ENCODE measurements at regions not wholly inside any gene's neighbourhood (a gene's known extent, or its start where the extent isn't known, plus 50 kb on each side); places are given as distances from the start of the nearest gene placed in this dataset.
"Not testable (repeated sequence)": the region's sequence is repeated elsewhere in the genome, so short reads cannot be mapped to it uniquely, and the experiment has no call there.

DNA sequence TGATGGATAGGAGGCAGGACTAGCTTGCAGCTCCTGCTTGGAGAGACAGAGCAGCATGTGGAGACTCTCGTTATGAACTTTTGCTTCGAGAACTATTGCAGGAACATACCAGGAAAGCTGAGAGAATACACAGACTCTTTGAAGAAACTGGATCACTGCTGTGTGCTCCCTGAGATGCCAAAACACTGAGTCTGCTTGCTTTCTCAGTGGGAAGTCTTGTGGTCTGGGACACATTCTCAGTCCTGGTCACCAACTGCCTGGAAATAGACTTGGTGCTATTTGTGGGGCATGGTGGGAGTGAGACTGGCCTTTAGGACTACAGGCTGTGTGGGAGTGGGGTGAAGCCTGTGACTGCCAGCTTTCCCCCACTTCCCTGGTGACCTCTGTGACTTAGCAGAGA is 252.6 kb downstream of the MED10 start:
- H3K9me3 ChIP-seq (ENCODE audit: control insufficient read depth, insufficient read depth, low read length) = peaks cover 3% of the 10 kb centered on the region; the same call in 1 of the 2 replicates
- H3K4me1 ChIP-seq (ENCODE audit: insufficient read depth, low read length) = no peaks in the 10 kb centered on the region
- no peak overlapping the region for H3K9ac ChIP-seq (ENCODE audit: low read depth, low read length)
- no peaks in the 10 kb centered on the region for H3K36me3 ChIP-seq (ENCODE audit: insufficient read depth, low read length)

DNA sequence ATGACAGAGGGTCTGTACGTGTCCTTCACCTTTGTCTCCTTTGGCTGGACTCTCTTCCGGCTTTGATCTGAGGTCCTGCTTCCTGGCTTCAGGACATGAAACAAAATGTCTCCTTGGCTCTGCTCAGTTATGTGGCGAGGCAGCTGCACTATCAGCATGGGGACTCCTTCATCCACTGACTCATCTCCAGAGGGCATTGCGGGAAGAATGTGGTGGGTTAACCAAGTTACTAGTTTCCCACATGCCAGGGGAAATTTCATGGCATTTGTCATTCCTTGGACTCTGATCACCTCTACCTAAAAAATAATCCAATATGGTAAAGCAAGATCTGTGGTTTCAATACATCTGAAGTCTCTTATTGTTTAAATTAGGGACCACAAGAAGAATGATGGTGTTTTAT is 259.7 kb downstream of the MED10 start:
- Histone ChIP-seq H3K9ac (ENCODE audit: low read depth, low read length) (no peak overlapping the region), H3K9me3 (ENCODE audit: control insufficient read depth, insufficient read depth, low read length) (no peaks in the 10 kb centered on the region), H3K4me1 (ENCODE audit: insufficient read depth, low read length) (no peaks in the 10 kb centered on the region), H3K36me3 (ENCODE audit: insufficient read depth, low read length) (no peaks in the 10 kb centered on the region)

DNA sequence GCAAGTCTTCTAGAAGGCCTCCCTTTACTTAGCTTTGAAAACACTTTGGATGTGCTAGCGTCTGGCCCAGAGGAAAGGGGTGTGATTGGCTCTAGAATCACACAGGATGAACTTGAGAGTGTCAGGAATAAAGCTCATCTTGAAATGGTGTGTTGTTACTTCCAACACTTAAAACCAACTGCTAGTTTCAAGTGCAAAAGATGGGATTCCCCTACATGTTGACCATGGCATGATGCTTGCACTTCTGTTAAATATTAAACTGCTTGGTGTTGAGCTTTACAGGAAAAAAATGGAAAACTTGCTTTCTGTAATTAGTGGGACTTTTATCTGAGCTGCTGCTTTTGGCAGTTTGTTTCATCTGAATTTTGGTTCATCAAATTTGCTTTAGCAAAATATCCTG is 261.1 kb downstream of the MED10 start:
- no peaks in the 10 kb centered on the region for H3K4me1 ChIP-seq (ENCODE audit: insufficient read depth, low read length)
- no peaks in the 10 kb centered on the region for H3K9me3 ChIP-seq (ENCODE audit: control insufficient read depth, insufficient read depth, low read length)
- H3K36me3 ChIP-seq (ENCODE audit: insufficient read depth, low read length) = no peaks in the 10 kb centered on the region
- H3K9ac ChIP-seq (ENCODE audit: low read depth, low read length) = no peak overlapping the region

GRCh38 chr5:6115852-6116251 is 262.5 kb downstream of the MED10 start:
- Histone ChIP-seq H3K9me3 (ENCODE audit: control insufficient read depth, insufficient read depth, low read length) (no peaks in the 10 kb centered on the region), H3K9ac (ENCODE audit: low read depth, low read length) (no peak overlapping the region), H3K4me1 (ENCODE audit: insufficient read depth, low read length) (no peaks in the 10 kb centered on the region), H3K36me3 (ENCODE audit: insufficient read depth, low read length) (no peaks in the 10 kb centered on the region)

DNA sequence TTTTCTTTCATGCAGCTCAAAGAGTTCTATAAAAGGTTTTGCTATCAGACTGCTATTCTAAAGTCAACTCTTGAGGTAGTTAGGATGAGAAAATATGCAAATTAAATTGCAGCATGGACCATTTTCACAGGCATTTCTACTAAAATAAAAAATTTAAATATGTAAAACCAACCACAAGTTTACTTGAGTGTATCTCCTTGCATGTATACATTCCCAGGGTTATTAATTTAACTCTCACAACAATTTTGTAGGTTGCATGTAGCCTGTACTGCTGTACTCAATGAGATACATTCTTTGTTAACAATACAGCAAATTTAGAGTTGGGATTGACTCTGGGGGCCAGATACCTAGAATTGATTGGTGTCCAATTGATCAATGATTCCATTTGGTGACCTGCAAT is 265.8 kb downstream of the MED10 start:
- Histone ChIP-seq H3K36me3 (ENCODE audit: insufficient read depth, low read length) (no peaks in the 10 kb centered on the region), H3K9ac (ENCODE audit: low read depth, low read length) (no peak overlapping the region), H3K9me3 (ENCODE audit: control insufficient read depth, insufficient read depth, low read length) (no peaks in the 10 kb centered on the region), H3K4me1 (ENCODE audit: insufficient read depth, low read length) (no peaks in the 10 kb centered on the region)

- Histone ChIP-seq H3K36me3 (ENCODE audit: insufficient read depth, low read length) (no peaks in the 10 kb centered on the region), H3K4me1 (ENCODE audit: insufficient read depth, low read length) (no peaks in the 10 kb centered on the region), H3K9me3 (ENCODE audit: control insufficient read depth, insufficient read depth, low read length) (no peaks in the 10 kb centered on the region), H3K9ac (ENCODE audit: low read depth, low read length) (no peak overlapping the region)
These were observed 266.2 kb downstream of the MED10 start for GRCh38 chr5:6112125-6112524.

- no peaks in the 10 kb centered on the region for H3K9me3 ChIP-seq (ENCODE audit: control insufficient read depth, insufficient read depth, low read length)
- no peak overlapping the region for H3K9ac ChIP-seq (ENCODE audit: low read depth, low read length)
- H3K36me3 ChIP-seq (ENCODE audit: insufficient read depth, low read length) = no peaks in the 10 kb centered on the region
- no peaks in the 10 kb centered on the region for H3K4me1 ChIP-seq (ENCODE audit: insufficient read depth, low read length)
These were observed 267.2 kb downstream of the MED10 start for GRCh38 chr5:6111131-6111530.

GRCh38 chr5:6110441-6111005 is 267.8 kb downstream of the MED10 start:
- no peaks in the 10 kb centered on the region for H3K36me3 ChIP-seq (ENCODE audit: insufficient read depth, low read length)
- no peaks in the 10 kb centered on the region for H3K4me1 ChIP-seq (ENCODE audit: insufficient read depth, low read length)

DNA sequence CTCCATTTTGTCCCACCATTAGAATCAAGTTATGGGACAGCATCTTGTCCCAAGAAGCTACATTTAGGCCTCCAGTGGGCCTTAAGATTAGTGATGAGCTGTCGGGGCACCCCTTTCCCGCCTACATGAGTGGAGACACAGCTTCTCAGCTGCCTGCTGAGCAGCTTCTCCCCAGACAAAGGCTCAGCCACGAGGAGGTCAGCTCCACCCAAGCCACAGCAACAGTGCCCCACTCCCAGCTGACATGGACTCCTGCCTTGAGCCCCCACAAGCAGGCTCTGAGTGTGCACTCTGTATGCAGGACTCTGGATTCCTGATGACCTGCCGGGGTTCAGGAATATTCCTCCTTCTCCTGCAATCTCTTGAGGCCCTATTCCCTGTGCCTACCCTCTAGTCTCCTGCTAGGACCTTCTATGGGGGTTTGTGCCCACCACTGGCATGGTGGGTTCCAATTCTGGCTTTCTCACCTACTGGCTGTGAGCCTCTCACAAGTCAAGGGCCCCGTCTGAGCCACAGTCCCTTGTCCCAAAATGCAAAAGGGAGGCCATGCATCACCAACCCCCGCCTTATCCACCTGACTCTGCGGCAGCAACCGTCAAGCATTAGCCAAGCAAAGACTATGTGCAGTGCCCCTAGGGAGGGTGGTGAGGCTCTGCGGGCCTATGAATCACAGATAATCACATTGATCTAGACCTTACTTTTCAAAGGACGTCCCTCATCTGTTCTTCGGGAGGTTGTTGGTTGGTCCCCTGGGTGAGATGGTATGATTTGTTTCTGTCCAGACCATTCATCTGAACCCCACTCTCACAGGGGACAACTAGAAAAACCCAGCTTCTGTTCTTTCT is 269.1 kb downstream of the MED10 start:
- H3K36me3 ChIP-seq (ENCODE audit: insufficient read depth, low read length) = no peaks in the 10 kb centered on the region
- H3K4me1 ChIP-seq (ENCODE audit: insufficient read depth, low read length) = no peaks in the 10 kb centered on the region
- H3K9me3 ChIP-seq (ENCODE audit: control insufficient read depth, insufficient read depth, low read length) = no peaks in the 10 kb centered on the region
- H3K9ac ChIP-seq (ENCODE audit: low read depth, low read length) = no peak overlapping the region

More at GRCh38 chr5:6110441-6111005, 267.8 kb downstream of the MED10 start:
- Histone ChIP-seq H3K9ac (ENCODE audit: low read depth, low read length) (no peak overlapping the region), H3K9me3 (ENCODE audit: control insufficient read depth, insufficient read depth, low read length) (no peaks in the 10 kb centered on the region)

- no peaks in the 10 kb centered on the region for H3K4me1 ChIP-seq (ENCODE audit: insufficient read depth, low read length)
- no peaks in the 10 kb centered on the region for H3K9me3 ChIP-seq (ENCODE audit: control insufficient read depth, insufficient read depth, low read length)
- H3K36me3 ChIP-seq (ENCODE audit: insufficient read depth, low read length) = no peaks in the 10 kb centered on the region
- H3K9ac ChIP-seq (ENCODE audit: low read depth, low read length) = no peak overlapping the region
These were observed 269.9 kb downstream of the MED10 start for GRCh38 chr5:6108540-6108848.

- H3K36me3 ChIP-seq (ENCODE audit: insufficient read depth, low read length) = no peaks in the 10 kb centered on the region
- no peaks in the 10 kb centered on the region for H3K9me3 ChIP-seq (ENCODE audit: control insufficient read depth, insufficient read depth, low read length)
- H3K9ac ChIP-seq (ENCODE audit: low read depth, low read length) = no peak overlapping the region
- no peaks in the 10 kb centered on the region for H3K4me1 ChIP-seq (ENCODE audit: insufficient read depth, low read length)
These were observed 270.4 kb downstream of the MED10 start for GRCh38 chr5:6107675-6108539.

DNA sequence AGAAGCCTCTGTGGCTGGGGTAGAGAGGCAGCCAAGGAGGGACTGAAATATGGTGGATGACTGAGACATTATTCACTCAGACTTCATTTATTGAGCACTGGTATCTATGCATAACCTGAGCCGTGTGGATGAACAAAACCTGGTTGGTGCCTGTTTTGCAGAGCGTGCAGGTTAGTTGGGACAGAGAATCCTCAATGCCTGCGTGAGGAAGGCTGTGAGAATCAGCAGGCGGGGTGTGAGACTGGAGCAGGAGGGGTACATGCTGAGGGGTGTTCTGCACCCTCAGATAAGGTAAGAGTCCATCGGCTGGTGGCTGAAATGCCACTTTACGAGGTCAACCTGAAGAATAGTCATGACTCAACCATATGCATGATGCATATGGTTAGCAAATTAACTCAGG is 271.6 kb downstream of the MED10 start:
- no peaks in the 10 kb centered on the region for H3K36me3 ChIP-seq (ENCODE audit: insufficient read depth, low read length)
- no peaks in the 10 kb centered on the region for H3K9me3 ChIP-seq (ENCODE audit: control insufficient read depth, insufficient read depth, low read length)
- no peak overlapping the region for H3K9ac ChIP-seq (ENCODE audit: low read depth, low read length)
- H3K4me1 ChIP-seq (ENCODE audit: insufficient read depth, low read length) = no peaks in the 10 kb centered on the region

GRCh38 chr5:6105320-6105719 is 273.0 kb downstream of the MED10 start:
- no peaks in the 10 kb centered on the region for H3K4me1 ChIP-seq (ENCODE audit: insufficient read depth, low read length)
- H3K9me3 ChIP-seq (ENCODE audit: control insufficient read depth, insufficient read depth, low read length) = no peaks in the 10 kb centered on the region
- no peak overlapping the region for H3K9ac ChIP-seq (ENCODE audit: low read depth, low read length)
- no peaks in the 10 kb centered on the region for H3K36me3 ChIP-seq (ENCODE audit: insufficient read depth, low read length)

GRCh38 chr5:6096101-6096500 is 282.2 kb downstream of the MED10 start:
- H3K4me1 ChIP-seq (ENCODE audit: insufficient read depth, low read length) = no peaks in the 10 kb centered on the region
- no peak overlapping the region for H3K9ac ChIP-seq (ENCODE audit: low read depth, low read length)
- H3K9me3 ChIP-seq (ENCODE audit: control insufficient read depth, insufficient read depth, low read length) = no peaks in the 10 kb centered on the region
- H3K36me3 ChIP-seq (ENCODE audit: insufficient read depth, low read length) = no peaks in the 10 kb centered on the region

- not testable (repeated sequence) for H3K9me3 ChIP-seq (ENCODE audit: control insufficient read depth, insufficient read depth, low read length); H3K36me3 ChIP-seq (ENCODE audit: insufficient read depth, low read length); H3K4me1 ChIP-seq (ENCODE audit: insufficient read depth, low read length); H3K9ac ChIP-seq (ENCODE audit: low read depth, low read length)
These were observed 284.2 kb downstream of the MED10 start for GRCh38 chr5:6094180-6094579.
